OCI-M1 (cell line): ENCODE measurements at regions not wholly inside any gene's neighbourhood (a gene's known extent, or its start where the extent isn't known, plus 50 kb on each side); places are given as distances from the start of the nearest gene placed in this dataset.

ENCODE experiments used
- DNase-seq: peaks from one replicate; lab custom pipeline; 2025; lab: John Stamatoyannopoulos, UW

DNA sequence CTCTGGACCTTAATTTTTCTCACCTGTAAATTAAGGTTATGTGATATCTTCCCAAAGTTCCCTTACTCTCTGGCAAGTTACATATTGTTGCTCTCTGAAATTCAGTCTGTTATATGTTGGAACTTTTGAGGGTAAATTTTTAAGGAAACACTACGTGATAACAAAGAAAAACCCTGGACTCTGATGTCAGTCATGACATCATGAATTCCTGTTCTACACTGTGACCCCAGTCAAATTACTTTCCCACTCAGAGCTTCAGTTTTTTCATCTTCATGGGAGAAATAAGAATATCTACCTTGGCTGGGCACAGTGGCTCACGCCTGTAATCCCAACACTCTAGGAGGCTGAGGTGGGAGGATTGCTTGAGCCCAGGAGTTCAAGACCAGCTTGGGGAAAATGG is 164.6 kb upstream of the RALGAPA2 start:
- no peak for DNase-seq

DNA sequence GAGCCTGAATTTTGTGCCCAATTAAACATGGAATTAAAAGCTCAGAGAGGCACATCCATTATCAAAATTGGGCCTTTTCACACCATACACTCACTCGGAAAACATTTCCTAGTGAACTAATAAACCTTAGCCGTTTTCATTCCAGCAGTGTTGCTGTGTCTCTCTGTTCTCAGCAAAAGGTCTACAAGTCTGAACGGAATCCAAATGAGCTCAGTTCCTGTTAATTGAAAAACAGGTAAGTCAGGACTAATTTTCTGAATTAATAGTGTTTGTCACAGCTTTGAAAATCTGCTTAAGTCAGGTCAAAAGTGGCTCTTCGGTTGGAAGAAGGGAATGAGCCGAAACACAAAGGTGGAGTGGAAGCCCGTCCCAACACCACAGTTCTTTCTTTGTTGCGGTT is 163.3 kb upstream of the RALGAPA2 start:
- no peak for DNase-seq

DNA sequence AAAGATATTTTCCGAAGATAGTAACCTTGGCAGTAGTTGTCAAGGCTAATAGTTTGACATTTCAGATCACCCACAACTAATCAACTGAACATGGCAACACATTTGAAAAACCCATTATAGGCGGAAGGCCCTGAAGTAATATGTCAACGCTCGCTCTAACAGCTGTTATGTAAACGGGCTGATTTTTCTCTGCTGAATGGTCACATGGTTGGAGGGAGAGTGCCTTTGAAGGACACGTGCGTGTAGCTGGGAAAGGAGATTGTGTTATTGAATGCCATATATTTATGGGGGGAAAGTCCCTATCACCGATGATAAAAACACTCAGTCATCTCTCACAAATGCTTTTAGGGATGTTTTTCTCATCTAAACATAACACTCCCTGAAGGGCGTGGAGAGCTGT is 160.0 kb upstream of the RALGAPA2 start:
- no peak for DNase-seq

DNA sequence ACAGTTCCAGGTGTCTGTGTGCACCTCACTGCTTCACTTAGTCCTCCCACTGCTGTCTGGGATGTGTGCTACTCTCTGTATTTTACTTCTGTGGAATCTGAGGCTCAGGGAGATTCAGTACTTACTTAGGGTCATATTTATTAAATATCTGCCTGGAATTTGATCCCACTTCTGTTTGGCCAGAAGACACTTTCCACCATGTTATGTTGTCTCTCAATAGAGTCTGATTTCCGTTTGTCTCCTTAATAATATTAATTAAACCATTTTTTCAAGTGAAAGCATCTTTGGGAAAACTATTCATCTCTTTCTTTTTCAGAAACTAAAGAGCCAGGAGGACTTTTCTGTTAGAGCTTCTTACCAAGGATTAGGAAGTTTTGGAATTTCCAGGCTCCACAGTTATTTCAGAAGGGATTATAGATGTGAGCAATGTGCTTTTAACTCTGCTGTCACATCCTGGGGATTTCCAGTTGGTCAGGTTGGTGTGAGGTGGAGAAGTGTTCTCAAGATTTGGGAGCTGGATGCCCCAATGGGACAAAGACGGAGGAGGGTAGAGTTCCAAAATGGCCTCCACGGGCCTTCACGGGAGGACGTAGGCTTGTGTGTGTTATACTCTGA is 156.8 kb upstream of the RALGAPA2 start:
- no peak for DNase-seq

DNA sequence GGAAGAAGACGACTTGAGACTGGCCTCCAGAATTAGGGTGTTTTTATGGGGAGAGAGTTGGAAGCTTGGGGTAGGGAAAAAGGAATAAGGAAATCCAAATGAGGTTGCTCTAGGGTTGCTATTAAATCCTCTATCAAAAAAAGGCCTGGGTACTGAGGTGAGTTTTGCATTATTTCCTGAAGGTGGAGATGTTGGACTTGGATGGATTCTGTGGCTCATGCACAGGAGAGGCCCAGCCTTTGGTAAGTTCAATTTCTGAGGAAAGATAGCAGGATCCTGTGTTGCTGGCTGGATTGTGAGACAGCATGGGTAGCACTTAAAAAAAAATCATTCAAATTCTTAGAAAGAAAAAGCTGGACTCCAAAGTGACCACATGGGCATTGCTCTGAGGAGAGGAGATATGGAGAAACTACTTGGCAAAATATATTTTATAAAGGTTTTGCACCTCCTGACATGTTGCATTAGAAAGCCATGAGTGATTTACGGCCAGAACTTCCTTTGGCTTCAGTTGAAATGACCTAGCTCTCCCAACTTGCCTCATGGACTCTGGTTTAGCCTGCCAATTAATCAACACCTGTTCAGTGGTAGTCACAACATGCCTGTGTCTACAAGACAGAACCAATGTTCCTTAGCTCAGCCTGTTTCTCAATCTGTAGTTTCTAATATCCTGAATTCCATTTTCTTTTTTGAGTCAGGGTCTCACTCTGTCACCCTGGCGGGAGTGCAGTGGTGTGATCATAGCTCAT is 152.1 kb upstream of the RALGAPA2 start:
- DNase-seq, result peak; percentile 51

DNA sequence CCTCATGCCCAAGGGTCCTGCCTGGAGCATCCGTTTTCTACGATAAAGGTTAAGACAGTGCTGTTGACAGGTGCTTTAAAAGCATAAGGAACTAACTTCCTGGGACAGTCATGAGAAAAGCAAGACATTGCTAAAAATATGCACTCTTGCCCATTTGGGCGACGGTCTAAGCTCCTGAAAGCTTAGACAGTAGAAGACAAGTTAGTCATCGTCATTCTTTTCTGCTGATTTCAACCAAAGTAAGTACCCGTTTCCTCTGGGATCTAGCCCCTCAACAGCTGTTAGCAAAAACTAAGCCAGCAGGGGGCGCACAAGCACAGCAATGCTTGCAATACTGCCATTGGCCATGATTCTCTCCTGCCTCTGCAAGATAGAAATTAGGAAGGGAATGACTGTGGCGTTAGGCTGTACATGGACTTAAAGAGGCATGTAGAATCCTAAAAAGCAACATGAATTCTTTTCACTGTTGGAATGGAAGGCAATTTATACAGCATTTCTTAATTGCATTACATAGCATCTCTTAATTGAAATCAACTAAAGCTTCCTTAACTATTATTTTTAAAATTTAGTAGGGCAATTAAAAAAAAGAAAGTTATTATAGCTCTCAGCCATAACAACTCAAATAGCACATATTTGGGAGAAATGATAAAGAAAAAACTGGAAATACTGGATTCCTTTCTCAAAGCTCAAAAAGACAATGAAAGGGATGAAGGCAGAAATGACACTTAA is 147.8 kb upstream of the RALGAPA2 start:
- DNase-seq, result peak; percentile 94

DNA sequence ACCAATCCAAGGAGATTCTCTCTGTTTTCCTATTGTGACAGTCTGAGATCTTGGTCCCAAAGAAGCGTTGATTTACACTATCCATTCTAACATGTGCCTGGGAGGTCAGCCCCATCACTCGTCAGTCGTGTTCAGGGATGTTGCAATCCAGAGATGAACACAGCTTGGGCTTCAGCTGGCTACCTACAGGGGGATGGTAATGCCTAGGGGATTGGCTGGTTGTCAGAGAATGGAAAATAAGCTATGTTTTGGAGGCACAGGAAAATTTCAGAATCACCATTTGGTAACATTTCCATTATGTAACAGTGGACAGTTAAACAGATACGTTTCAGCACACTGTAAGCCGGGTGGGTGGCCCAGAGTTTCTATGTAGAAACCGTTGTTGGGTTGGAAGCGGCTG is 147.1 kb upstream of the RALGAPA2 start:
- DNase-seq, result no peak

DNA sequence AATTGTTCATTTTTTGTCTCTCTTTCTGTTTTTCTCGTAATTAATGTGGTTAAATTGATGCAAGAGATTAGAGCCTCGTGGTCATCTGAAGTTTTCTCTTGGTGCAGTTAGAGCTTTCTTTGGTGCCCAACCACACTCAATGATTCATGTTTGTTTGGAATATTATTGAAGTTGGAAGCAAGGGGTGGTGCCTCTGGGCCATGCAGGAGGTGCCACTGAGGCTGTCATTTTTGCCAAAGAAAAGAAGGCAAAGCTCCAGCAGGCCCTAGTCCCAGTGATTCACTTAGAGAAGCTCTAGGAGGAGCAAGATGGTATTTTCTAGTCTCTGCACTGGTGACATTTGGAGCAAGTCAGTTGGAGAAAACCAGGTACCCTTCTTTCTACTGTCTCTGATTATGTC is 144.5 kb upstream of the RALGAPA2 start:
- DNase-seq, result no peak

DNA sequence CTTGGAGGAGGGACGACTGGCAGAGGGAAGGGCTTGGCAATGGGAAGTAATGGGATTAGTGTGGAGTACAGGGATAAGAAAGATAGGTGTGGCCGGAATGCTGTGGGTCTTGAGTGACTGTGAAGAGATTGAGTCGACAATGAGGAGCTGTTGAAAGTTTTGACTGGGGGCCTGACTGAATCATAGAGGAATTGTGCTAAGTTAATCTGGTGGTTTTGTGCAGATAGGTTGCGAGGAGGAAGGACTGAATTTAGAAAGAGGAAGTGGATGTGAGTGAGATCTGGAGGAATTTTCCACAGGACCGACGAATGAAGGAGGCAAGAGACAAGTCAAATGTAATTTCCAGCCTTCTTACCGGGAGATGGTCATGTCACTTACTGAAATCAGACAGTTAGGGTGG is 143.9 kb upstream of the RALGAPA2 start:
- no peak for DNase-seq

DNA sequence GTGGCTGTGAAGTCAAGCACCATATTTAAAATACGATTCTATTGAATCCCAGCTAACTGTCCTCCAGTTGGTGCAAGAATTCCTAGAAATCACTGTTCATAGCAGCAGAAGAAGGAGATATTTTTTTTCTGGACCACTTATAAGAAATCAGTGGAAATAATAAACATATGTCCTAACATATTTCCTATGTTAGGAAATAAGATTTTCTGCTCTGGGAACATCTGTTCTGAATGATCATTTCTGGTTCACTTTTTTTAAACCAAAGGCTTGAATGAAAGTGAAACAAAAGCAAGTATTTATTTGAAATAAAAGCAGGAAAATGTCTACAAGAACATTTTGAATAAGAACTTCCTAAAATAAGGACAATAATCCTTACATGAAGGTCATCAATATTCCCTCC is 138.9 kb upstream of the RALGAPA2 start:
- no peak for DNase-seq

DNA sequence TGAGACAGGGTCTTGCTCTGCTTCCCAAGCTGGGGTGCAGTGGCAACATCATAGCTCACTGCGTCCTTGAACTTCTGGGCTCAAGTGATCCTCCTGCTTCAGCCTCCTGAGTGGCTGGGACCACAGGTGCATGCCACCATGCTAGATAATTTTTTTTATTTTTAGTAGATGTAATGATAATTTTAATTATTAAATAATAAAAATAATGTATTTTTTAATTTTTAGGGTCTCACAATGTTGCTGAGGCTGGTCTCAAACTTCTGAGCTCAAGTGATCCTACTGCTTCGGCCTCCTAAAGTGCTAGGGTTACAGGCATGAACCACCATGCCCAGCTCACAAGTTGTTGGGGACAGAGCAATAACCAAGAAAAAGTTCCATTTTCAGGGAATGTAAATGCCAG is 138.0 kb upstream of the RALGAPA2 start:
- DNase-seq, result no peak

DNA sequence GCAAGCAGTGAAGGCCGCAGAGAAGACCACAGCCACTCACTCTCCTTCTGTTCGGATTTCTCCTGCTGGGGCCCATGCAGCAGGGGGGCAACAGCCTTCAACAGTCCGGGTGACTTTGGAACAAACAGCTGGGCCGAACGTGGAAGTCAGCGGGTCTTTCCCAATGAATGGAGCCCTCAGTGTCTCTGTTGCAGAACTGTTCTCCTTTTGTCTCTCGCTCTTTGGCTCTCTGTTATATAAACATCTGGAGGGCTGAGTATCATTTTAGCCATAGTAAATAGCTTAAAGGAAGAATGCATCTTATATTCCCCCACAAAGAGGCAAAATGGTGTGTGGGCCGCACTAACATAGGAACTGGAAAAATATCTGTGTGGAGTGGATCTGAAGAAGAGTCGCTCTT is 136.7 kb upstream of the RALGAPA2 start:
- DNase-seq, result no peak

DNA sequence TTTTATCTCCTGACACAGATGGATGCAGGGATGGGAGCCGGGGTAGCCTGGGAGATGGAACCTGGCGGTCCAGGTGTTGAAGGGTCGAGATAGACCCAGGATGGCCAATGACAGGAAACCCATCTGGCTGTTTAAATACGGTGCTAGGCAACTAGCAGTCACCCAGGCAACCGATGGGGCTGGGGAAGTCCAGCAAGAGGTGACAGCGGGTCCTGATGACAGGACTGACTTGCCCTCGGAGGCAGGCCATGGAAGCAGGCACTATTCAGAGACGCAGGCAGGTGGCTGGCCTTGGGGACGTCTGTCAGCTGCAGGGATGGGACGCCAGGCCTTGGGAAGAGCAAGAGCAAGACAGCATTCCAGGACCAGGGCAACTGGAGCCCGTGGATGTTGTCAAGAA is 135.4 kb upstream of the RALGAPA2 start:
- DNase-seq, result no peak

DNA sequence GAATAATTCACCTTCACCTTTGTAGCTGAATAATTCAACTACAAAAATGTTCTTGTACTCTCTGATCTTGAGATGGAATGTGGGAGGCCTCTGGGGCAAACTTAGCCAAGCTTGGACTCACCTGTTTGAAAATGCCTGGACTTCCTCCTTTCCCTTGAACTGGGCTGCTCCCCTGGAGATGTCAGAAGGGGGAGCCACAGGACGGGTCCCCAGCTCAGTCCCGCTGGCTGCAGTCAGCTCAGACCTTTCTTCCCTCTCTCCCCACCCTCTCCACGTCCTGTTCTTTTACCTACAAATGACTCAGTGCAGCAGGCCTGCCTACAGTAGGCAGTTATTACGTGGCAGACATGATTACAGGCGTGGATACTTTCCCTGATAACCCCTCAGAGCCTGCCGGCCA is 131.5 kb upstream of the RALGAPA2 start:
- peak; percentile 18 for DNase-seq

DNA sequence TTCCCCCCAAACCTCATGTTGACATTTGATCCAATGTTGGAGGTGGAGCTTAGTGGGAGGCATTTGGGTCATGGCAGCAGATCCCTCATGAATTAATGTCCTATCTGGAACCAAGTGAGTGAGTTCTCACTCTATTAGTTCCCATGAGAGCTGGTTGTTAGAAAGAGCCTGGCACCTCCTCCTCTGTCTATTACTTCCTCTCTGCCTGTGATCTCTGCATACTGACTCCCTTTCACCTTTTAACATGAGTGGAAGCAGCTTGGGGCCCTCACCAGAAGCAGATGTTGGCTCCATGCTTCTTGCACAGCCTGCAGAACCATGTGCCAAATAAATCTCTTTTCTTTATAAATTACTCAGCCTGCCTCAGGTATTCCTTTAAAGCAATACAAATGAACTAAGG is 127.3 kb upstream of the RALGAPA2 start:
- DNase-seq, result no peak

DNA sequence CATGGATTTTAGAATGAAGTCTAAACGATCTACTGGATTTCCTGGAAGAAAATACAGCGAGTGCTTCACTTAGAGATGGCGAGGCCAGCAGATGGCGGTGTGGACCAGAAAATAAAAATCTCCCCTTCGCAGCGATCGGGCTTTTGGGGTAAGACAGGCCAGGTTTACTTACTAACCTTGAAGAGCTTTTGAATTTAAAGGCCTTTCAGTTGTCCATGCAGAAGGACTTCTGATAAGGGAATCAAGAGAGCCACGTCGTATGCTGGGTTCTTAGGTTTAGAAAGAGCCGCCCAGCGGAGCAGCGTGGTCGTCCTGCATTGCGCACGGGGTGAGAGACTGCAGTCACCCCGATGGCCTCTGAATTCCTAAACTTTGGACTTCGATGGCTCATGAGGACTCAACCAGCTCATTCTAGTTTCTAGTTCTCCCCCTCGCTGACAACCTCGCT is 125.2 kb upstream of the RALGAPA2 start:
- DNase-seq, result peak; percentile 66

DNA sequence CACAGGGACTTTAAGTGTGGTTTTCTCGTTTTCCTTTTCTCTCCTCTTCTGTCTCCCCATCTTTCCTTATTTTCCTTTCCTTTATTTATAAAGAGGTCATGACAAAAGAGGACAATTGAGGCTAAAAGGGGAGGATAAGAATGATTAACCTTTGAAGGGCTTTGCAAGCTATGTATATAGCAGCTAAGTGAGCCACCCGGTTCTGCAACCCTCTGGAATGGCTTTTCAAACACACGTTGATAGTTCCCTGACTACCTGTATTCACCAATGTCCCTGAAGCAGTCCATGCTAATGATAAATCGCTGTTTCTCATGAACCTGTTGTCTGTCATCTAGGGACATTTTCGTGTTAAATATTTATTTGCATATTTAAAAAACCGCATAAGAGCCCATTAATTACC is 124.4 kb upstream of the RALGAPA2 start:
- no peak for DNase-seq

DNA sequence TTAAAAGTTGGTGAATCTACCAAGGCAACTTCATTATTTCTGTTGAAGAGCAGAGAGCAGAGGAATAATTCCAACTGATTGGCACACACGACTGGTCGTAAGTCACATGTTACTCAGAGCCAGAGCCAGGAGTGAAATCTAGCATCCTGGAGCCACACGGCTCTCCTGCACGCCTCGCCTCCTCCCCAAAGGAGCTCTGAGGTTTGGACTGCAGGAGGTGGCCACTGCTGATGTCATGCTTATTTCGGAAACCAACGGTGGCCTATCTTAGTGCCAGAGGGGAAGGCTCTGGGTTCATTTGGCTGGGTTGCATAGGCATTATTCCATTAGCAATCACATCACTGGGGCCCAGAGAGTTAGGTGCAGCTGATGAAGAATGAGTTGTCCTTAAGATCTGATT is 123.5 kb upstream of the RALGAPA2 start:
- DNase-seq, result peak; percentile 3

DNA sequence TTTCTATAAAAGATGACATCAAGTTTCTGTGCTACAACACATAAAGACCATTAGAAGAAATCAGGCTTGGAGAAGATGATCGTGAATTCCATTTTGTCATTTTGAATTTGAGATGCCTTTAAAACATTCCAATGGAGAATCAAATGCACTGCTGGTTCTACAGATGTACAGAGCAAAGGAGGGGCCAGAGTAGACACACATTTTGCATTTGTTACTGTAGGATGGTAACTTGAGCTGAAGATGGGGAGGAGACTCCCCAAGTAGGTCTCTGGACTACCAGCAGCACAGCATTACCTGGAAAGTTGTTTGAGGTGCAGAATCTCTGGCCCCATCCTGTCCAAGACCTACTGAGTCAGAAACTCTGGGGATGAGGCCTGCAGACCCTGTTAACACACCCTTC is 121.6 kb upstream of the RALGAPA2 start:
- no peak for DNase-seq

DNA sequence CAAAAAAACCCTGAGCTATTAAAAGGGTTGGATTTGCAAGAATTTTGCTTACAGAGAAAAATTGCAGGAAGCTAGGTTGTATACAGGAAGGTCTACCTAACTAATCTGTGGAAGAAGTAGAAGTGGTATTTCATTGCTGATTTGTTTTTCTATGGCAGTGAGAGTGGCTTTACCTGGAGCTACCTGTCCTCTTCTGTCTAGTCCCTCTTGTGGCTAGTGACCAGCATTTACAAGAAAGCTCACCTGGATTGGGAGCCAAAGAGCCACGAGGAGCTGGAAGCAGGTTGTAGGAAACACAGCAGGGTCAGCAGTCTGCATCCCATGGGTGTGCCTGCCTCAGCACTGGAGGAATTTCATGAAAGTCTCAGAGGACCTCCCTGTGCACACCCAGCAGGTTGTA is 120.3 kb upstream of the RALGAPA2 start:
- DNase-seq, result no peak

DNA sequence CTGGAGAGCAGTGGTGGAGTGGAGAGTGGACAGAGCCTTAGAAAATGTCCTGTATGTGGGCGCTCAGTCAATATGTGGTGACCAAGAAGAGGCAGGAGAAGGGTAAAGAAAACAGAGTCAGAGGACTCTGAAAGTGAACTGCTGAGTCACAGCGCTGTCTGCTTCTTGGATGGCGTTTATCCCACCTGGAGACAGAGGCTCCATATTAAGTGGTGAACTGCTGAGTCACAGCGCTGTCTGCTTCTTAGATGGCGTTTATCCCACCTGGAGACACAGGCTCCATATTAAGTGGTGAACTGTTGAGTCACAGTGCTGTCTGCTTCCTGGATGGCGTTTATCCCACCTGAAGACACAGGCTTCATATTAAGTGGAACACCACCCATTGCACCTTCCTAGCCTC is 119.3 kb upstream of the RALGAPA2 start:
- no peak for DNase-seq

DNA sequence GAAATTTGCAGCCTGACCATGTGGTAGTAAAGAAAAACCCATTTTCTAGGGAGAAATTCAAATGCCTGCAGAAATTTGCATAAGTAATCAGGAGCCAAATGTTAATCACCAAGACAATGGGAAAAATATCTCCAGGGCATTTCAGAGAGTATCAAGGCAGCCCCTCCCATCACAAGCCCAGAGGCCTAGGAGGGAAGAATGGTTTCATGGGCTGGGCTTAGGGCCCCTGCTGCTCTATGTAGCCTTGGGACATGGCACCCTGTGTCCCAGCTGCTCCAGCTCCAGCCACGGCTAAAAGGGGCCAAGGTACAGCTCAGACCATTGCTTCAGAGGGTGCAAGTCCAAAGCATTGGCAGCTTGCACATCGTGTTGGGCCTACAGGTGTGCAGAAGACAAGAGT is 117.2 kb upstream of the RALGAPA2 start:
- no peak for DNase-seq

DNA sequence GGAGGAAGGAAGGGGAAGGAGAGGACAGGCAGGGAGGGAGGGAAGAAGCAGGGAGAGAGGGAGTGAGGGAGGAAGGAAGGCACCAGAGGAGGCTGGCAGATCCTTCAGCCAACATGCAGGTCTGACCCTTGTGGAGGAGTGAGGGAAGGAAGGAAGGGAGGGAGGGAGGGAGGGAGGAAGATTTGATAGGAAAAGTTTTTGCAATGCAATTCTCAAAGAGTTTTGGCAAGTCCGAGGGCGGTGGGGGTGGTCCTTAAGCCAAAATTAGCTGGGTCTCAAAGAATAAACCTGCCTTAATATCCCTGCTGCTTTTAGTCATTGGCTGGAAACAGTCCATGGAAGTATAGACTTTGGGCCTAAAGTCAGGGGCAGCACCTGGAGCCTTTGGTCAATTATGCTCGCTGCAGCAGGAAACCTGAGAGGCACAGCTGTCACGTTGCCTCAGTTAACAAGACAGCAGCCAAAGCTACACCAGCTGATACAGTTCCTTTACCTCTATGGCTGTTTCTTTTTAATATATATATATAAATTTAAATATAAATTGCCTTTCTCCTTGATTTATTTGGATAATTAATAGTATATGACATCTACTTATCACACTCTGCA is 115.7 kb upstream of the RALGAPA2 start:
- no peak for DNase-seq
